OCI-LY3 (cell line): ENCODE measurements at regions not wholly inside any gene's neighbourhood (a gene's known extent, or its start where the extent isn't known, plus 50 kb on each side); places are given as distances from the start of the nearest gene placed in this dataset.

Experiments
- EZH2phosphoT487 ChIP-seq: fragments of 200-600 bp; shearing (Covaris generic); IDR thresholded peaks from 2 replicates; pipeline ENCODE4 v1.6.1; 2018; ENCODE audit warnings: antibody characterized with exemption, mixed run types, low read depth
- TF ChIP-seq, protein P1 (sequence below): fragments of 200-600, 300-600 bp; sonication (generic); IDR thresholded peaks from 2 replicates; pipeline ENCODE4 v1.5.1; 2014; ENCODE audit warnings: antibody characterized with exemption, low read length, low read depth

DNA sequence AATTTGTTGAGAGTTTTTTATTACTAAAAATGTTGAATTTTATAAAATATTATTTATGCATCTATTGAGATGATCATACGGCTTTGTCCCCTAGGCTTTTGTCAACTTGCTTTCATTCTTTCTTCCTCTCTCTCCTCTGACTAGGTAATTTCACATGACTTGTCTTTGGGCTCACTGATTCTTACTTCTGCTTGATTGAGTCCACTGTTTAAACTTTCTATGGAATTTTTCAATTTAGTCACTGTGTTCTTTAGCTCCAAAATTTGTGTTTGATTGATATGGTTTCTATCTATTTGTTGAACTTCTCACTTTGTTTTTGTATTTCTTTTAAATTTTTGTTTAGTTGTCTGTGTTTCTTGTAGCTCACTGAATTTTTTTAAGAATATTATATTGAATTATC is 65.9 kb upstream of the PTPRZ1 start:
- TF ChIP-seq, protein P1, sequence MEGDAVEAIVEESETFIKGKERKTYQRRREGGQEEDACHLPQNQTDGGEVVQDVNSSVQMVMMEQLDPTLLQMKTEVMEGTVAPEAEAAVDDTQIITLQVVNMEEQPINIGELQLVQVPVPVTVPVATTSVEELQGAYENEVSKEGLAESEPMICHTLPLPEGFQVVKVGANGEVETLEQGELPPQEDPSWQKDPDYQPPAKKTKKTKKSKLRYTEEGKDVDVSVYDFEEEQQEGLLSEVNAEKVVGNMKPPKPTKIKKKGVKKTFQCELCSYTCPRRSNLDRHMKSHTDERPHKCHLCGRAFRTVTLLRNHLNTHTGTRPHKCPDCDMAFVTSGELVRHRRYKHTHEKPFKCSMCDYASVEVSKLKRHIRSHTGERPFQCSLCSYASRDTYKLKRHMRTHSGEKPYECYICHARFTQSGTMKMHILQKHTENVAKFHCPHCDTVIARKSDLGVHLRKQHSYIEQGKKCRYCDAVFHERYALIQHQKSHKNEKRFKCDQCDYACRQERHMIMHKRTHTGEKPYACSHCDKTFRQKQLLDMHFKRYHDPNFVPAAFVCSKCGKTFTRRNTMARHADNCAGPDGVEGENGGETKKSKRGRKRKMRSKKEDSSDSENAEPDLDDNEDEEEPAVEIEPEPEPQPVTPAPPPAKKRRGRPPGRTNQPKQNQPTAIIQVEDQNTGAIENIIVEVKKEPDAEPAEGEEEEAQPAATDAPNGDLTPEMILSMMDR, result no peak
- no peak for TF ChIP-seq EZH2phosphoT487
